ENCODE measurements at regions not wholly inside any gene's neighbourhood (a gene's known extent, or its start where the extent isn't known, plus 50 kb on each side); places are given as distances from the start of the nearest gene placed in this dataset.
"Not testable (repeated sequence)": the region's sequence is repeated elsewhere in the genome, so short reads cannot be mapped to it uniquely, and the experiment has no call there.

- no peak for DNase-seq (ENCODE audit: low read depth in 4 of 4, low spot score in 2 of 4)
These were observed 1037.1 kb upstream of the INTU start for GRCh38 chr4:126595643-126596042.

GRCh38 chr4:126599746-126600145 is 1033.0 kb upstream of the INTU start:
- no peak for DNase-seq (ENCODE audit: low read depth in 4 of 4, low spot score in 2 of 4)

GRCh38 chr4:126603210-126603609 is 1029.5 kb upstream of the INTU start:
- no peak for DNase-seq (ENCODE audit: low read depth in 4 of 4, low spot score in 2 of 4)

GRCh38 chr4:126603825-126604224 is 1028.9 kb upstream of the INTU start:
- DNase-seq (ENCODE audit: low read depth in 4 of 4, low spot score in 2 of 4), result no peak

GRCh38 chr4:126604268-126604867 is 1028.4 kb upstream of the INTU start:
- no peak for DNase-seq (ENCODE audit: low read depth in 4 of 4, low spot score in 2 of 4)

- no peak for DNase-seq (ENCODE audit: low read depth in 4 of 4, low spot score in 2 of 4)
These were observed 1021.8 kb upstream of the INTU start for GRCh38 chr4:126610933-126611332.

- no peak for DNase-seq (ENCODE audit: low read depth in 4 of 4, low spot score in 2 of 4)
These were observed 1020.9 kb upstream of the INTU start for GRCh38 chr4:126611900-126612299.

GRCh38 chr4:126614356-126614855 is 1018.4 kb upstream of the INTU start:
- no peak for DNase-seq (ENCODE audit: low read depth in 4 of 4, low spot score in 2 of 4)

- no peak for DNase-seq (ENCODE audit: low read depth in 4 of 4, low spot score in 2 of 4)
These were observed 1016.0 kb upstream of the INTU start for GRCh38 chr4:126616795-126617194.

GRCh38 chr4:126627255-126627654 is 1005.5 kb upstream of the INTU start:
- no peak for DNase-seq (ENCODE audit: low read depth in 4 of 4, low spot score in 2 of 4)

GRCh38 chr4:126628933-126629332 is 1003.8 kb upstream of the INTU start:
- no peak for DNase-seq (ENCODE audit: low read depth in 4 of 4, low spot score in 2 of 4)

- no peak for DNase-seq (ENCODE audit: low read depth in 4 of 4, low spot score in 2 of 4)
These were observed 1002.5 kb upstream of the INTU start for GRCh38 chr4:126630230-126630629.

GRCh38 chr4:126633306-126633705 is 999.5 kb upstream of the INTU start:
- DNase-seq (ENCODE audit: low read depth in 4 of 4, low spot score in 2 of 4), result no peak

- DNase-seq (ENCODE audit: low read depth in 4 of 4, low spot score in 2 of 4), result no peak
These were observed 995.1 kb upstream of the INTU start for GRCh38 chr4:126637706-126638105.

GRCh38 chr4:126647320-126647719 is 985.4 kb upstream of the INTU start:
- DNase-seq (ENCODE audit: low read depth in 4 of 4, low spot score in 2 of 4), result no peak

- DNase-seq (ENCODE audit: low read depth in 4 of 4, low spot score in 2 of 4), result no peak
These were observed 984.9 kb upstream of the INTU start for GRCh38 chr4:126647756-126648397.

- no peak for DNase-seq (ENCODE audit: low read depth in 4 of 4, low spot score in 2 of 4)
These were observed 974.3 kb upstream of the INTU start for GRCh38 chr4:126658411-126658810.

- DNase-seq (ENCODE audit: low read depth in 4 of 4, low spot score in 2 of 4), result no peak
These were observed 971.6 kb upstream of the INTU start for GRCh38 chr4:126661194-126661593.

GRCh38 chr4:126664839-126665238 is 967.9 kb upstream of the INTU start:
- DNase-seq (ENCODE audit: low read depth in 4 of 4, low spot score in 2 of 4), result no peak

GRCh38 chr4:126670038-126670437 is 962.7 kb upstream of the INTU start:
- DNase-seq (ENCODE audit: low read depth in 4 of 4, low spot score in 2 of 4), result not testable (repeated sequence)

- no peak for DNase-seq (ENCODE audit: low read depth in 4 of 4, low spot score in 2 of 4)
These were observed 954.1 kb upstream of the INTU start for GRCh38 chr4:126678618-126679017.

GRCh38 chr4:126679303-126679702 is 953.5 kb upstream of the INTU start:
- DNase-seq (ENCODE audit: low read depth in 4 of 4, low spot score in 2 of 4), result no peak
